Liver (tissue), 8 donors: ENCODE measurements at regions not wholly inside any gene's neighbourhood (a gene's known extent, or its start where the extent isn't known, plus 50 kb on each side); places are given as distances from the start of the nearest gene placed in this dataset.

ENCODE experiments used
- DNase-seq: peaks from one replicate; pipeline ENCODE4 v3.0.0-alpha.2; 2017; ENCODE audit warnings: low spot score
- H3K27ac ChIP-seq, 2 donors: one replicate each; pipeline ENCODE4 v1.7.0; 2013; ENCODE audit warnings: inconsistent platforms in 2 of 2, low read length in 2 of 2, control low read depth in 1 of 2, low read depth in 1 of 2, mild to moderate bottlenecking in 1 of 2
- H3K27me3 ChIP-seq, 4 donors: one replicate each; pipeline versions ENCODE4 v1.6.1 to v1.7.0; 2013; ENCODE audit warnings: low read length in 3 of 4, inconsistent platforms in 1 of 4, mild to moderate bottlenecking in 1 of 4, moderate library complexity in 1 of 4; ENCODE audit not compliant: control insufficient read depth in 4 of 4, insufficient read depth in 4 of 4
- H3K36me3 ChIP-seq, 4 donors: one replicate each; pipeline versions ENCODE4 v1.6.1 to v1.7.0; 2013; ENCODE audit warnings: low read length in 3 of 4, mild to moderate bottlenecking in 3 of 4, low read depth in 1 of 4, moderate library complexity in 1 of 4; ENCODE audit not compliant: control insufficient read depth in 4 of 4, insufficient read depth in 3 of 4
- H3K4me1 ChIP-seq, 4 donors: one replicate each; pipeline versions ENCODE4 v1.6.1 to v1.7.0; 2013; ENCODE audit warnings: low read length in 3 of 4, mild to moderate bottlenecking in 3 of 4, moderate library complexity in 1 of 4; ENCODE audit not compliant: control insufficient read depth in 4 of 4, insufficient read depth in 4 of 4
- H3K4me3 ChIP-seq, 3 donors: one replicate each; pipeline versions ENCODE4 v1.6.1 to v1.7.0; 2013; ENCODE audit warnings: low read length in 3 of 3, control low read depth in 1 of 3, low read depth in 1 of 3, mild to moderate bottlenecking in 1 of 3
- H3K9ac ChIP-seq, 2 donors: one replicate each; pipeline ENCODE4 v1.7.0; 2013; ENCODE audit warnings: low read length in 2 of 2, mild to moderate bottlenecking in 2 of 2, moderate library complexity in 2 of 2, control low read depth in 1 of 2, low read depth in 1 of 2
- H3K9me3 ChIP-seq, 4 donors: one replicate each; pipeline versions ENCODE4 v1.6.1 to v1.7.0; 2013; ENCODE audit warnings: low read length in 3 of 4; ENCODE audit not compliant: control insufficient read depth in 4 of 4
- ATF3 ChIP-seq: IDR thresholded peaks from 2 replicates; pipeline ENCODE4 v1.6.1; 2016; ENCODE audit warnings: antibody characterized with exemption
- CTCF ChIP-seq: fragments of 150-350 bp; IDR thresholded peaks from 2 replicates; pipeline ENCODE4 v1.5.1; 2017; ENCODE audit warnings: improper control_type of control experiment, low read depth, low read length; ENCODE audit not compliant: missing input control
- EGR1 ChIP-seq, 2 donors: IDR thresholded peaks; 2 replicates each; pipeline ENCODE4 v1.6.1; 2016 to 2018; ENCODE audit warnings: antibody characterized with exemption in 2 of 2, low read depth in 2 of 2
- FOXA1 ChIP-seq: IDR thresholded peaks from 2 replicates; pipeline ENCODE4 v1.6.1; 2016; ENCODE audit warnings: antibody characterized with exemption
- FOXA2 ChIP-seq: IDR thresholded peaks from 2 replicates; pipeline ENCODE4 v1.6.1; 2016; ENCODE audit warnings: antibody characterized with exemption
- GABPA ChIP-seq, 2 donors: IDR thresholded peaks in 1 of 2; conservative IDR thresholded peaks in 1 of 2; 2 replicates each; pipeline ENCODE4 v1.6.1; 2016; ENCODE audit warnings: antibody characterized with exemption in 2 of 2, mild to moderate bottlenecking in 1 of 2, moderate library complexity in 1 of 2
- HNF4A ChIP-seq, 2 donors: conservative IDR thresholded peaks; 2 replicates each; pipeline ENCODE4 v1.6.1; 2016; ENCODE audit warnings: antibody characterized with exemption in 2 of 2, mild to moderate bottlenecking in 2 of 2
- HNF4G ChIP-seq: IDR thresholded peaks from 2 replicates; pipeline ENCODE4 v1.6.1; 2016; ENCODE audit warnings: antibody characterized with exemption
- JUND ChIP-seq, 2 donors: IDR thresholded peaks; 2 replicates each; pipeline ENCODE4 v1.6.1; 2016; ENCODE audit warnings: antibody characterized with exemption in 2 of 2
- MAX ChIP-seq: IDR thresholded peaks from 2 replicates; pipeline ENCODE4 v1.6.1; 2016; ENCODE audit warnings: antibody characterized with exemption
- NR2F2 ChIP-seq: IDR thresholded peaks from 2 replicates; pipeline ENCODE4 v1.6.1; 2016; ENCODE audit warnings: antibody characterized with exemption
- RAD21 ChIP-seq, 2 donors: IDR thresholded peaks; 2 replicates each; pipeline ENCODE4 v1.6.1; 2016; ENCODE audit warnings: antibody characterized with exemption in 2 of 2, mild to moderate bottlenecking in 2 of 2
- REST ChIP-seq: IDR thresholded peaks from 2 replicates; pipeline ENCODE4 v1.6.1; 2016; ENCODE audit warnings: antibody characterized with exemption, mild to moderate bottlenecking
- RXRA ChIP-seq, 2 donors: IDR thresholded peaks; 2 replicates each; pipeline ENCODE4 v1.6.1; 2017 to 2018; ENCODE audit warnings: antibody characterized with exemption in 2 of 2, mild to moderate bottlenecking in 1 of 2
- SP1 ChIP-seq: IDR thresholded peaks from 2 replicates; pipeline ENCODE4 v1.6.1; 2018; ENCODE audit warnings: antibody characterized with exemption, mild to moderate bottlenecking
- TAF1 ChIP-seq: conservative IDR thresholded peaks from 2 replicates; pipeline ENCODE4 v1.6.1; 2016; ENCODE audit warnings: antibody characterized with exemption, mild to moderate bottlenecking
- ZBTB33 ChIP-seq: IDR thresholded peaks from 2 replicates; pipeline ENCODE4 v1.6.1; 2016; ENCODE audit warnings: antibody characterized with exemption
- WGBS: extraction: QIAGEN DNeasy Blood & Tissue Kit; methylation state at CpG from one replicate; pipeline ENCODE4 v1.1.7; 2013; 5-methylcytosine and 5-hydroxymethylcytosine counted together
- donor health status: healthy.
- donor health status: healthy.
- donor health status: healthy.
- donor health status: healthy.
- donor health status: healthy.

- no peak overlapping the region for H3K9ac ChIP-seq
- H3K36me3 ChIP-seq: no peaks in the 10 kb centered on the region
- DNase-seq: no peak
- H3K27me3 ChIP-seq: no peaks in the 10 kb centered on the region
- H3K9me3 ChIP-seq: no peaks in the 10 kb centered on the region
- no peak overlapping the region for H3K4me3 ChIP-seq
- H3K4me1 ChIP-seq: peaks cover 2 to 22% (median 12%) of the 10 kb centered on the region in 4 donors
- H3K27ac ChIP-seq: no peak overlapping the region
- TF ChIP-seq REST: no peak
- peak; percentile 13 to 40 for TF ChIP-seq HNF4A (conservative IDR thresholded peaks at IDR 0.05)
These were observed 2068.9 kb downstream of the PCDH7 start for GRCh38 chr4:32789026-32789608.

GRCh38 chr4:32790803-32791202 is 2070.6 kb downstream of the PCDH7 start:
- H3K4me3 ChIP-seq: no peak overlapping the region
- WGBS: 32% methylated on average over 1 of the region's 1 CpG
- H3K27me3 ChIP-seq: no peaks in the 10 kb centered on the region
- no peak overlapping the region for H3K27ac ChIP-seq
- no peaks in the 10 kb centered on the region for H3K36me3 ChIP-seq
- no peak for TF ChIP-seq JUND (IDR thresholded peaks at IDR 0.05)
- no peak for TF ChIP-seq ATF3
- no peak for TF ChIP-seq GABPA (IDR thresholded peaks at IDR 0.05 in 1 of 2, conservative IDR thresholded peaks at IDR 0.05 in 1 of 2)
- TF ChIP-seq ZBTB33: no peak
- no peak for TF ChIP-seq RAD21 (IDR thresholded peaks at IDR 0.05)
- no peak for TF ChIP-seq MAX
- TF ChIP-seq SP1: no peak
- TF ChIP-seq FOXA2: no peak
- TF ChIP-seq CTCF: no peak
- TF ChIP-seq FOXA1: no peak
- no peak for TF ChIP-seq HNF4G
- TF ChIP-seq TAF1: no peak
- no peak for TF ChIP-seq NR2F2
- no peak for TF ChIP-seq REST
- TF ChIP-seq RXRA (IDR thresholded peaks at IDR 0.05): no peak
- no peak for TF ChIP-seq EGR1 (IDR thresholded peaks at IDR 0.05; ENCODE audit: low read depth in 2 of 2)
- H3K9me3 ChIP-seq: no peaks in the 10 kb centered on the region
- DNase-seq: no peak
- H3K9ac ChIP-seq: no peak overlapping the region
- H3K4me1 ChIP-seq: peaks cover 2 to 22% (median 12%) of the 10 kb centered on the region in 4 donors
